B cell (primary cell): ENCODE measurements at regions not wholly inside any gene's neighbourhood (a gene's known extent, or its start where the extent isn't known, plus 50 kb on each side); places are given as distances from the start of the nearest gene placed in this dataset.

Experiments
- ATAC-seq: fragments of 200-7000 bp; cut with Tn5 transposase; one replicate; pipeline ENCODE4 v1.10.0; 2021; ENCODE audit warnings: low read depth, mild to moderate bottlenecking, moderate number of reproducible peaks, moderate library complexity
- CTCF ChIA-PET: fragments of 350-600 bp; sonication (Branson Sonifier 250); formaldehyde crosslinking; loops from one replicate; lab custom pipeline; 2021; ENCODE audit warnings: antibody characterized with exemption, inconsistent platforms; lab: Charles Lee
- POLR2A ChIA-PET: fragments of 350-600 bp; sonication (Branson Sonifier 250); formaldehyde crosslinking; loops from one replicate; lab custom pipeline; 2021; ENCODE audit warnings: antibody characterized with exemption; lab: Charles Lee
- DNase-seq: peaks from one replicate; pipeline ENCODE4 v3.0.0; 2013
- H2AFZ ChIP-seq: 2 replicates; pipeline ENCODE4 v1.6.1; 2012; ENCODE audit warnings: mild to moderate bottlenecking, low read depth, low read length; ENCODE audit not compliant: insufficient read depth, poor library complexity, severe bottlenecking
- H3K27ac ChIP-seq, 2 donors: 1 replicate in 1 of 2; 2 replicates in 1 of 2; pipeline ENCODE4 v1.5.1; 2012 to 2013; ENCODE audit warnings: low read length in 2 of 2, mild to moderate bottlenecking in 2 of 2, moderate library complexity in 1 of 2
- H3K27me3 ChIP-seq, 4 experiments: fragments of 200-600 bp in 1 of 4; sonication (generic) in 1 of 4; replicated peaks in 1 of 4; 1 replicate in 2 of 4; 2 replicates in 2 of 4; pipeline versions ENCODE4 v1.6.1 to v1.7.0; 2013 to 2016; ENCODE audit warnings: low read length in 3 of 4, mild to moderate bottlenecking in 2 of 4, mixed read lengths in 1 of 4, moderate library complexity in 1 of 4; ENCODE audit not compliant: insufficient read depth in 4 of 4, control insufficient read depth in 3 of 4; ENCODE audit errors: control extremely low read depth in 1 of 4
- H3K36me3 ChIP-seq, 2 experiments: replicated peaks in 1 of 2; 1 replicate in 1 of 2; 2 replicates in 1 of 2; pipeline versions ENCODE4 v1.6.1 to v1.7.1; 2013; ENCODE audit warnings: low read length in 1 of 2; ENCODE audit not compliant: insufficient read depth in 2 of 2, control insufficient read depth in 1 of 2; ENCODE audit errors: control extremely low read depth in 1 of 2, extremely low read depth in 1 of 2
- H3K4me1 ChIP-seq, 2 donors: fragments of 200-600 bp in 1 of 2; sonication (generic) in 1 of 2; 1 replicate in 1 of 2; 2 replicates in 1 of 2; pipeline versions ENCODE4 v1.5.1 to v1.6.1; 2013 to 2017; ENCODE audit warnings: low read length in 2 of 2; ENCODE audit not compliant: control insufficient read depth in 2 of 2, insufficient read depth in 2 of 2
- H3K4me2 ChIP-seq: replicated peaks from 2 replicates; pipeline ENCODE3; 2012; ENCODE audit warnings: mild to moderate bottlenecking, low read depth, low read length; ENCODE audit not compliant: poor library complexity, severe bottlenecking
- H3K4me3 ChIP-seq, 5 experiments: fragments of 200-600 bp in 1 of 5; sonication (generic) in 1 of 5; 1 replicate in 3 of 5; 2 replicates in 2 of 5; pipeline versions ENCODE4 v1.5.1 to v1.7.0; 2011 to 2016; ENCODE audit warnings: low read length in 4 of 5, mild to moderate bottlenecking in 4 of 5, low read depth in 2 of 5, control low read depth in 1 of 5, moderate library complexity in 1 of 5; ENCODE audit not compliant: insufficient read depth in 1 of 5; ENCODE audit errors: control extremely low read depth in 1 of 5, extremely low read depth in 1 of 5
- H3K79me2 ChIP-seq: fragments of 200-600 bp; sonication (generic); one replicate; pipeline ENCODE4 v1.6.0; 2016; ENCODE audit warnings: low read length; ENCODE audit not compliant: control insufficient read depth, insufficient read depth
- H3K9ac ChIP-seq: fragments of 200-600 bp; sonication (generic); 2 replicates; pipeline ENCODE4 v1.6.1; 2017; ENCODE audit warnings: mild to moderate bottlenecking, low read length, moderate library complexity
- H3K9me3 ChIP-seq, 3 donors: one replicate each; pipeline versions ENCODE4 v1.6.1 to v1.7.1; 2013; ENCODE audit warnings: low read length in 2 of 3; ENCODE audit not compliant: control insufficient read depth in 2 of 3, insufficient read depth in 1 of 3; ENCODE audit errors: control extremely low read depth in 1 of 3
- H4K20me1 ChIP-seq: 2 replicates; pipeline ENCODE4 v1.6.0; 2012; ENCODE audit warnings: mild to moderate bottlenecking, low read length; ENCODE audit not compliant: insufficient read depth, control insufficient read depth, poor library complexity, severe bottlenecking
- H3K27ac Mint-ChIP-seq: one replicate; pipeline ENCODE4 v1.8.0; 2021; ENCODE audit warnings: mixed read lengths
- H3K27me3 Mint-ChIP-seq: one replicate; pipeline ENCODE4 v1.8.0; 2021; ENCODE audit warnings: mixed read lengths
- H3K4me1 Mint-ChIP-seq: one replicate; pipeline ENCODE4 v1.8.0; 2021; ENCODE audit warnings: mixed read lengths
- H3K4me3 Mint-ChIP-seq: one replicate; pipeline ENCODE4 v1.8.0; 2021; ENCODE audit warnings: mixed read lengths
- H3K9me3 Mint-ChIP-seq: one replicate; pipeline ENCODE4 v1.8.0; 2022; ENCODE audit warnings: mixed read lengths; ENCODE audit not compliant: insufficient read depth
- CTCF ChIP-seq: fragments of 200-600 bp; IDR thresholded peaks from one replicate; pipeline ENCODE4 v1.8.0; 2022; ENCODE audit warnings: antibody characterized with exemption, mild to moderate bottlenecking
- EZH2 ChIP-seq: IDR thresholded peaks from 2 replicates; pipeline ENCODE4 v1.6.1; 2012; ENCODE audit warnings: borderline replicate concordance, low read depth, mild to moderate bottlenecking, moderate library complexity, low read length; ENCODE audit not compliant: insufficient read depth, poor library complexity, severe bottlenecking
- WGBS: methylation state at CpG from one replicate; pipeline ENCODE4 v1.1.5; 2013; ENCODE audit warnings: missing lambda C conversion rate; ENCODE audit not compliant: insufficient coverage; 5-methylcytosine and 5-hydroxymethylcytosine counted together
- intact Hi-C: fragments of 100-400 bp; cut with micrococcal nuclease; formaldehyde crosslinking; loops from one replicate; pipeline ENCODE4 v1.10.0; 2022

- Histone ChIP-seq H3K4me2 (no peak overlapping the region), H3K4me1 (peaks cover 6 to 9% of the 10 kb centered on the region in 2 donors), H3K27ac (no peak overlapping the region), H4K20me1 (no peaks in the 10 kb centered on the region), H3K9me3 (peaks cover 0 to 4% (median 0%) of the 10 kb centered on the region in 3 donors), H3K36me3 (no peaks in the 10 kb centered on the region), H3K79me2 (no peaks in the 10 kb centered on the region), H3K27me3 (peaks cover 0 to 4% (median 0%) of the 10 kb centered on the region in 4 experiments), H2AFZ (no peak overlapping the region), H3K4me3 (no peak overlapping the region), H3K9ac (no peak overlapping the region)
- H3K27me3 Mint-ChIP-seq: no peaks in the 10 kb centered on the region
- no peak for ATAC-seq
- no peak overlapping the region for H3K4me3 Mint-ChIP-seq
- TF ChIP-seq EZH2: no peak
- intact Hi-C loops: no loop called here
- no peak for DNase-seq
- H3K9me3 Mint-ChIP-seq: no peaks in the 10 kb centered on the region
- peaks cover 12% of the 10 kb centered on the region for H3K4me1 Mint-ChIP-seq
- WGBS: 34% methylated on average over 4 of the region's 5 CpGs
- ChIA-PET POLR2A (interaction anchor here (0.5 kb wide), 1 partner anchor 80 kb away, joined by 6 read pairs; no protein-coding TSS in a partner anchor), CTCF (no interaction called here)
- H3K27ac Mint-ChIP-seq: no peak overlapping the region
Observed at GRCh38 chr3:72120806-72121778, 336.1 kb upstream of the PROK2 start.

GRCh38 chr3:72120039-72120438 lies 335.1 kb upstream of the PROK2 start:
- Histone ChIP-seq H3K79me2 (no peaks in the 10 kb centered on the region), H2AFZ (no peak overlapping the region), H3K4me2 (no peak overlapping the region), H4K20me1 (no peaks in the 10 kb centered on the region), H3K4me1 (peaks cover 6 to 9% of the 10 kb centered on the region in 2 donors), H3K4me3 (no peak overlapping the region), H3K9ac (no peak overlapping the region), H3K27me3 (no peaks in the 10 kb centered on the region), H3K36me3 (no peaks in the 10 kb centered on the region), H3K9me3 (peaks cover 0 to 4% (median 0%) of the 10 kb centered on the region in 3 donors), H3K27ac (no peak overlapping the region)
- ChIA-PET POLR2A (no interaction called here), CTCF (no interaction called here)
- 100% methylated on average over 3 of the region's 4 CpGs for WGBS
- DNase-seq (no peak), ATAC-seq (no peak)
- Mint-ChIP-seq H3K4me3 (no peak overlapping the region), H3K27ac (no peak overlapping the region), H3K4me1 (peaks cover 12% of the 10 kb centered on the region), H3K9me3 (no peaks in the 10 kb centered on the region), H3K27me3 (no peaks in the 10 kb centered on the region)
- TF ChIP-seq CTCF: no peak
- no peak for TF ChIP-seq EZH2
- intact Hi-C loops: no loop called here
